Left cardiac atrium (tissue), 4 donors: ENCODE measurements at regions not wholly inside any gene's neighbourhood (a gene's known extent, or its start where the extent isn't known, plus 50 kb on each side); places are given as distances from the start of the nearest gene placed in this dataset.

Source experiments
- ATAC-seq, 2 donors: fragments of 200-7000 bp; cut with Tn5 transposase; one replicate each; pipeline ENCODE4 v1.9.1; 2020; ENCODE audit warnings: mild to moderate bottlenecking in 2 of 2, moderate library complexity in 2 of 2
- DNase-seq: peaks from one replicate; pipeline ENCODE4 v3.0.0-alpha.2; 2020
- intact Hi-C, 2 donors: fragments of 100-400 bp; cut with DNase I; formaldehyde crosslinking; loops; one replicate each; pipeline versions ENCODE4 v1.14.1 to v1.15.1; 2022 to 2023
- donor health status: DM: no; HTN: yes; CAD: no.
- donor health status: DM: no; HTN: yes; CAD: no; lungs with severe emphysema.
- donor health status: DM: yes; HTN: yes; CAD: no.
- donor health status: Dilated cardiomyopathy.

DNA sequence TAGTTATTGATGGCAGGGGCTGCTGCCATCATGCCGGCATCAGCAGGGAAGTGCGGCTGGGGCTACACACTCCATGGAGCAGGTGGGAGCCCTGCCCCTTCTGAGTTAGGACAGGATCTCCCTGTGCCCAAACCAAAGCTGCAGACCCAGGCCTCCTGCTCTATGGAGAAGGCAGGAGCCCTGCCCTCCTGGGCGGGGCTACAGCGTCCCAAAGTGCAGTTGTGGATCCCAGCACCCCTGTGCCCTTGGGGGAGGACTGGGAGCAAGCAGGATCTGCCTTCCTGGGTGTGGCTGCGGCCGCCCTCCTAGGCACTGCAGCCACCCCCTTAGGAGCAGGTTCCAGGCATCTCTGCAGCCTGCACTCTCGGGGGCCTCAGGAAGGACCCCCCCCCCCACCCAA is 1392.4 kb upstream of the SLC39A10 start:
- no peak for DNase-seq
- intact Hi-C loops, result no loop called here

GRCh38 chr2:194260185-194260584 is 1396.8 kb upstream of the SLC39A10 start:
- intact Hi-C loops, result no loop called here
- ATAC-seq, result no peak

More for the DNA sequence above, 1392.4 kb upstream of the SLC39A10 start:
- no peak for ATAC-seq

DNA sequence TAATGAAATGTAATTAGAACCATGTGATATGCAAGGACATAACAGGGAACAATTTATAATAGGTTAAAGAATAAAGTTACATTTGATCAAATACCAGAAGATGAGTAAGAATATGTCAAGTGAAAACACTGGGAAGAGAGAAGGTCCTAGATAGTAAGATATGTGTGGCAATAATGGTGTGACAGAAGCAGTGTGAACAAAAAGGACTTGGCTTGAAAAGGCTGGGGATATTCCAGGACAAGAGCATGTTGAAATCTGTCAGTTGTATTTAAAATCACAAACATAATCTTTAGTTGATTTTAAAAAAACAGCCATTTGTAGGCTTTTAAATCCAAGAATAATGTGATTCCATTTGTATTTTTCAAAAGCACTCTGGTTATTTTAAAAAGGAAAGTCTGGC is 1399.9 kb upstream of the SLC39A10 start:
- no peak for ATAC-seq
- DNase-seq, result no peak
- intact Hi-C loops, result no loop called here

More at GRCh38 chr2:194260185-194260584, 1396.8 kb upstream of the SLC39A10 start:
- no peak for DNase-seq

DNA sequence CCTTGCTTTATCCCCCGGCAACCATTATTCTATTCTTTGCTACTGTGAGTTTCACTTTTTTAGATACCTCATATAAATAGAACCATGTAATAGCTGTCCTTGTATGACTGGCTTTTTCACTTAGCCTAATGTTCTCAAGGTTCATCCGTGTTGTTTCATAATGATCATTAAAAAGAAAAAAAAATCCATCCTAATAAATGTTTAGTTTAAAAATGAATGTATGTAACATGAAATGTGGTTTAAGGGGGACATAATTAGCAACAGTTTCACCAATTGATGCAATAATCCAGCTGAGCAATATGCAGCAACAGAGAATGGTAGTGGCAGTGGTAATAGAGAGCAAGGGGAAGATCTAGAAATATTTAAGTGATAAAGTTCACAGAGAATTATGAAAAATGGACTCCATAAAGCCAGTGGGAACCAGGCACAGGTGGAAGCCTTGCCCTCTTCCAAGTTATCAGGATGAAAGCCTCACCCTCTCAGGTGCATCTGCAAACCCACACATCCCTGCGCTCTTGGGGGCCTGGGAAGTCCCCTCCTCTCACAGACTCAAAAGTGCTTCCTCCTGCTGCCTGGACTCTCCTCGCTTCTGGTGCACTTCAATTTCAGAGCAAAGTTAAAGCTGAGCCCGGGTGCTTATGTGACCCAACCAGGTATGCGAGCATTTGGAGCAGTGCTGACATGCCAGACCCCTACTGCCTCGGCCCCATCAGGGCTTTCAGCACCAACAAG is 1403.3 kb upstream of the SLC39A10 start:
- DNase-seq (no peak), ATAC-seq (no peak)
- intact Hi-C loops, result no loop called here

DNA sequence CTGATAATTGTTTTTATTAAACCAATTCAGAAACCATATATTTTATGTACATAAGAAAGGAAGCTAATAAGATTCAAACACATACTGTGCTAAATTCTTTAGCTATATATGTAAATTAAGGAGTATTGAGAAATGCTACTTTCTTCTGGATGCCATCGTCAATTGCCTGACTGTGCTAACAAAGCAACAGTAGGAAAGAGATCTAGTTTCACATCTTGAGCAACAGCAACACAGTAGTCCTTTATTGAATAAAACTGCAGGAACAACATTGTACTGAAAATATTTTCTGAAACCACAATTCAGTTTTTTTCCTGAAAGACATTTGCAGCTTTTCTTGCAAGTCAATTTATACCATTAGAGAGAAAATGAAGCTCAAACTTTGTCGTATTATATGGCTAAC is 1404.9 kb upstream of the SLC39A10 start:
- ATAC-seq (no peak), DNase-seq (no peak)
- intact Hi-C loops, result no loop called here

GRCh38 chr2:194232600-194232999 is 1424.4 kb upstream of the SLC39A10 start:
- DNase-seq (no peak), ATAC-seq (no peak)
- intact Hi-C loops, result no loop called here

DNA sequence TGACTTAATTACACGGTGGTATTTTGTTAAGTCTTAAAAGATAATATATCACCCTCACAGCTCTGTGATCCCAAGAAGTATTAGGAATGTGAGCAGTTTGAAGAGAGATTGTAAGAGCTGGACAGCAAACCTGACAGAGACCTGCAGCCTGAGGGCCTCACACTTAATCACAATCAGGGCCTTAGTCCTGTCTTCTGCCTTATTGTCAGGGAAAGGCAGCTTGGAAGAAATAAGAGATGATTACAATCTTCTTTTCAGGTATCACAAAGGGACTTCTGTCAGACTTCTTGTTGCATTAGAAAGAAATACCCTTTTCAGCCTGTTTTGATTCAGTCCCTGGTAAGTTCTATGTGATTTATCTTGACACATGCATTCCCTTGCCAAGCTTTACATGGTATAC is 1433.8 kb upstream of the SLC39A10 start:
- intact Hi-C loops, result no loop called here
- DNase-seq (no peak), ATAC-seq (no peak)

DNA sequence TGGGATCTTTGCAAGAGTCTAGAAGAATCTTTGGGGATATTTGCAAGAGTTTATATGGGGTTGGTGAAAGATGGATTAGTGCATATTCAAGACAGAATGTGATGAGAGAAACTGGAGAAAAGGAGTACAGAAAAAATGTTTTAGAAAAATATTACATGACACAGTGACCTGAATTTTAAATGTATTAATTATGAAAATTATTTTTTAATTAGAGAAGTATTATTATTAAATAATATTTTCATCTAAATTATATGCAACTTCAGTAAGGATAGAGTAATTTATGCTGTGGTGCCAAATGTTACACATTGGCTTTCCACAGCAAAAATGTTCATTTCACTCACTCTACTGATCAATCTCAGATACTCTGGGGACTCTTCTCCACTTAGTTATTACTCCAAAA is 1442.8 kb upstream of the SLC39A10 start:
- intact Hi-C loops, result no loop called here
- ATAC-seq (no peak), DNase-seq (no peak)

- intact Hi-C loops, result no loop called here
- DNase-seq, result no peak
- no peak for ATAC-seq
Observed at GRCh38 chr2:194205568-194206227, 1451.3 kb upstream of the SLC39A10 start.

- ATAC-seq (no peak), DNase-seq (no peak)
- intact Hi-C loops, result no loop called here
Observed at GRCh38 chr2:194203898-194204297, 1453.1 kb upstream of the SLC39A10 start.

GRCh38 chr2:194182888-194183287 is 1474.1 kb upstream of the SLC39A10 start:
- ATAC-seq, result no peak
- intact Hi-C loops, result no loop called here

DNA sequence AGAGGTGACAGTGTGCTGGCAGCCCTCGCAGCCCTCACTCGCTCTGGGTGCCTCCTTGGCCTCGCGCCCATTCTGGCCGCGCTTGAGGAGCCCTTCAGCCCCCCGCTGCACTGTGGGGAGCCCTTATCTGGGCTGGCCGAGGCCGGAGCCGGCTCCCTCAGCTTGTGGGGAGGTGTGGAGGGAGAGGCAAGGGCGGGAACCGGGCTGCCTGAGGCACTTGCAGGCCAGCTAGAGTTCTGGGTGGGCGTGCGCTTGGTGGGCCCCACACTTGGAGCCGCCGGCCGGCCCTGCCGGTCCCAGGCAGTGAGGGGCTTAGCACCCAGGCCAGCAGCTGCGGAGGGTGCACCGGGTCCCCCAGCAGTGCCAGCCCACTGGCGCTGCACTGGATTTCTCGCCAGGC is 1480.9 kb upstream of the SLC39A10 start:
- DNase-seq, result no peak
- no peak for ATAC-seq
- intact Hi-C loops, result no loop called here

More at GRCh38 chr2:194182888-194183287, 1474.1 kb upstream of the SLC39A10 start:
- no peak for DNase-seq

- DNase-seq (no peak), ATAC-seq (no peak)
- intact Hi-C loops, result no loop called here
Observed at GRCh38 chr2:194166818-194167217, 1490.2 kb upstream of the SLC39A10 start.

- no peak for DNase-seq
- no peak for ATAC-seq
- intact Hi-C loops, result no loop called here
Observed at GRCh38 chr2:194155431-194155830, 1501.6 kb upstream of the SLC39A10 start.

DNA sequence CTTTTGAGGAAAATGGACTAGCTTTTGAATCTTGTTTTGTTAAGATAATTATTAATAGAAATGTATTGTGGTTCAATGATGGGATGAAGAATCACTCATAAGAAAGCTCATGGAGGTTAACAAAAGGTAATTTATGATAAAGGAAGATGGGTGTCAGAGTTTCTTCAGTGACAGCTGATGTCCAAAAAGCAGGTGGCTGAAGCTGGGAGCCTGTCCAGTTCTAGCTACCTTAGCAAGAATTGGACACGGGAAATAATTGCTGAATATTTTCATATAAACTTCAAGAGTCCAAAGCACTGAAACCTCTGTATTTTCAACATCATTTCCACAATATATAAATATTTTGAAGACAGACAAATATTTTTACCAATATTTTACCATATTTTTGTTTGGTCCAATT is 1505.8 kb upstream of the SLC39A10 start:
- no peak for ATAC-seq

GRCh38 chr2:194135463-194135862 is 1521.6 kb upstream of the SLC39A10 start:
- intact Hi-C loops, result no loop called here
- no peak for ATAC-seq
- DNase-seq, result no peak

More for the DNA sequence above, 1505.8 kb upstream of the SLC39A10 start:
- DNase-seq, result no peak
- intact Hi-C loops, result no loop called here

DNA sequence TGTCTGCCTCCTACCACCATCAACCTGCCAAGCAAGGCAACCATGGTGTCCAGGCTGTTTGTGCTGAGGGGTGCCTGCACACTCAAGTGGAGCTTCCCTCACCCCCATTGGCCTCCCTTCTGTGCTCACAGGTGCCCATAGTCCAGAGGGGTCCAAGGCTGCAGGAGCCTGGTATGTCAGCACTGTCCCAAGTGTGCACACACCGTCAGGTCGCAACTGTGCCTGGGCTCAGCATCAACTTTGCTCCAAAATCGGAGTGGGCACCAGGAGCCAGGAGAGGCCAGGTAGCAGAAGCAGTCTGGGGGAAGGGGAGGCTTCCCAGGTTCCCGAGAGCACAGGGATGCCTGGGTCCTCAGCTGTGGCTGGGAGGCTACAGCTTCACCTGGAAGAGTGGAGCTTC is 1528.2 kb upstream of the SLC39A10 start:
- DNase-seq, result no peak
- ATAC-seq, result no peak
- intact Hi-C loops, result no loop called here

DNA sequence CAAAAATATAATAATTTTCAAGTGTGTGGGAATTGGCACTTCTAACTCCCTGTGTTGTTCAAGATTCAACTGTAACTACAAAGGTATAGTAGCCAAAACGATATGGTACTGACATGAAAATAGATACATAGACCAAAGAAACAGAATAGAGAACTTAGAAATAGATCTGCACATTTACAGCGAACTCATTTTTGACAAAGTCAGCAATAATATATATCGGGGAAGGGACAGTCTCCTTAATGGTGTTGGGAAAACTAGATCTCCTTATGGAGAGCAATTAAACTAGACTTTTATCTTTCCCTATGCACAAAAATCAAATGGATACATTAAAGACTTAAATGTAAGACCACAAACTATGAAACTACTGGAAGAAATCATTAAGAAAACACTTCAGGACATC is 1530.6 kb upstream of the SLC39A10 start:
- DNase-seq, result no peak
- ATAC-seq, result no peak
- intact Hi-C loops, result no loop called here

- ATAC-seq, result no peak
- intact Hi-C loops, result no loop called here
- no peak for DNase-seq
Observed at GRCh38 chr2:194116861-194117260, 1540.2 kb upstream of the SLC39A10 start.

DNA sequence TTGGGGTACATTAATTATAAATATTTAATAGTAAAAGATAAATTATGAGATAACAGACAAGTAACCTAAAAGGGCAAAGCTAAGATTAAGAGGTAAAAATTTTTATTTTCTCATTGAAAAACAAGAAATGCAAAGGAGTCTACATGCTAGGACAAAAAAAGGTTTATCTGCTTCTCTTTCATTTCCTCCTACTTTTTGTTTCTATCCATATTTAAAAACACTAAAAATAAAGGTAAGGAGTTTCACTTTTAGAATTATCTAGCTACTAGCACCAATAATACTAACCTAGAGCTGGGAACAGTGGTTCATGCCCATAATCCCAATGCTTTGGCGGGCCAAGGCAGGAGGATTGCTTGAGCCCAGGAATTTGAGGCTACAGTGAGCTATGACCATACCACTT is 1551.7 kb upstream of the SLC39A10 start:
- intact Hi-C loops, result no loop called here
- no peak for DNase-seq
- no peak for ATAC-seq

DNA sequence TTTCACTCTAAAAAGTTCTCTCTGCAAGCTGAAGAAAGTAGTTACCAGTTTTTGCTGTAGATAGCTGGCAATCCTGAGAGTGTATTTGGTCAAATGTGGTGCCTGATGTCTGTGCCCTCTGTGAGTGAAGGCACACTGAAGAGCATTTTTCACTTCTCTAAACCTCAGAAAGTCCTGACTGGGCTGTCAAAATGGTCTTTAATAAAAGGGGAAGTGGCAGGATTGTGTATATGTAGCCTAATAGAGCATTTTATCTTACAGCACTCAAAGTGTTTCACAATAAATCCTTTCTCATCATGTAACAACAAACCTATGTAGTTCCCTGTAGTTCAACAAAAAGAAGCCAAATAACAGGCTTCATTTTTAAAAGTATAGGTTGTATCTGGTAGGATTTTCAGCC is 1552.3 kb upstream of the SLC39A10 start:
- intact Hi-C loops, result no loop called here
- DNase-seq (no peak), ATAC-seq (peak in 1 of 2 donors; percentile 37)
